Fibroblast of skin of right biceps (primary cell): ENCODE measurements at regions not wholly inside any gene's neighbourhood (a gene's known extent, or its start where the extent isn't known, plus 50 kb on each side); places are given as distances from the start of the nearest gene placed in this dataset.

Experiments
- DNase-seq: peaks from one replicate; pipeline ENCODE4 v3.0.0-alpha.2; 2013

- peak; percentile 16 for DNase-seq
Observed at GRCh38 chr14:42869681-42870080, 1263.0 kb downstream of the LRFN5 start.

GRCh38 chr14:42862114-42862513 is 1255.4 kb downstream of the LRFN5 start:
- no peak for DNase-seq

GRCh38 chr14:42860371-42860770 is 1253.7 kb downstream of the LRFN5 start:
- no peak for DNase-seq

- no peak for DNase-seq
Observed at GRCh38 chr14:42856106-42856505, 1249.4 kb downstream of the LRFN5 start.

GRCh38 chr14:42855085-42855484 is 1248.4 kb downstream of the LRFN5 start:
- peak; percentile 0 for DNase-seq

GRCh38 chr14:42854061-42854460 is 1247.4 kb downstream of the LRFN5 start:
- DNase-seq = no peak

GRCh38 chr14:42848652-42849051 is 1242.0 kb downstream of the LRFN5 start:
- DNase-seq = no peak

GRCh38 chr14:42814817-42815216 is 1208.1 kb downstream of the LRFN5 start:
- no peak for DNase-seq

GRCh38 chr14:42806909-42807315 is 1200.2 kb downstream of the LRFN5 start:
- peak; percentile 61 for DNase-seq

GRCh38 chr14:42804141-42804540 is 1197.5 kb downstream of the LRFN5 start:
- DNase-seq = no peak

- no peak for DNase-seq
Observed at GRCh38 chr14:42802346-42802745, 1195.7 kb downstream of the LRFN5 start.

GRCh38 chr14:42792166-42792565 is 1185.5 kb downstream of the LRFN5 start:
- DNase-seq = no peak

- no peak for DNase-seq
Observed at GRCh38 chr14:42782754-42783153, 1176.1 kb downstream of the LRFN5 start.

GRCh38 chr14:42778984-42779383 is 1172.3 kb downstream of the LRFN5 start:
- peak; percentile 8 for DNase-seq

GRCh38 chr14:42750771-42751170 is 1144.1 kb downstream of the LRFN5 start:
- no peak for DNase-seq

- no peak for DNase-seq
Observed at GRCh38 chr14:42742084-42742483, 1135.4 kb downstream of the LRFN5 start.

GRCh38 chr14:42736408-42736807 is 1129.7 kb downstream of the LRFN5 start:
- no peak for DNase-seq

- DNase-seq = no peak
Observed at GRCh38 chr14:42734041-42734440, 1127.4 kb downstream of the LRFN5 start.

- DNase-seq = no peak
Observed at GRCh38 chr14:42732005-42732404, 1125.3 kb downstream of the LRFN5 start.

GRCh38 chr14:42731480-42731879 is 1124.8 kb downstream of the LRFN5 start:
- no peak for DNase-seq

GRCh38 chr14:42729681-42730080 is 1123.0 kb downstream of the LRFN5 start:
- DNase-seq = no peak

GRCh38 chr14:42719391-42719790 is 1112.7 kb downstream of the LRFN5 start:
- peak; percentile 0 for DNase-seq

- DNase-seq = peak; percentile 36
Observed at GRCh38 chr14:42715316-42715715, 1108.6 kb downstream of the LRFN5 start.

GRCh38 chr14:42710071-42710470 is 1103.4 kb downstream of the LRFN5 start:
- peak; percentile 15 for DNase-seq

GRCh38 chr14:42703501-42703900 is 1096.8 kb downstream of the LRFN5 start:
- DNase-seq = no peak

GRCh38 chr14:42687421-42687820 is 1080.7 kb downstream of the LRFN5 start:
- DNase-seq = no peak
